GM18858 (cell line): ENCODE measurements at regions not wholly inside any gene's neighbourhood (a gene's known extent, or its start where the extent isn't known, plus 50 kb on each side); places are given as distances from the start of the nearest gene placed in this dataset.

Source experiments
- ATAC-seq: cut with Tn5 transposase; IDR thresholded peaks from one replicate; pipeline ENCODE4 v1.9.1; 2021; ENCODE audit not compliant: unreplicated experiment

DNA sequence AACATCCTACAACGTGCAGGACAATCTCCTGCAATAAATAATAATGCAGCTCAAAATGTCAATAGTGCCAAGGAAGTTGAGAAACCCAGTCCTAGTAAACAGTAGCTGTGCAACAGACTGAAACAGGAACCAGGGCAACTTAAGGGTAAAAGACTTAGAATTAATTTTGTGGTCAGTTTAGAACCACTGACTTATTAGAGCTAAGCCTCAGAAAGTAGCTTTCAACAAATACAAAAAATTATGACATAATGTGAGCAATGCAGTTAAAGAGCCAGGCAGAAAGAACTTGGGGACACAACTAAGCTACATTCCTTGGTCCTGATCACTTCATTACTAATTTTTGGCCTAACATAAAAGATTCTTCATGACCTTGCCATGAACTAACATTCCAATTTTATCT, 195.4 kb downstream of the MACC1 start:
- ATAC-seq: peak; percentile 76

DNA sequence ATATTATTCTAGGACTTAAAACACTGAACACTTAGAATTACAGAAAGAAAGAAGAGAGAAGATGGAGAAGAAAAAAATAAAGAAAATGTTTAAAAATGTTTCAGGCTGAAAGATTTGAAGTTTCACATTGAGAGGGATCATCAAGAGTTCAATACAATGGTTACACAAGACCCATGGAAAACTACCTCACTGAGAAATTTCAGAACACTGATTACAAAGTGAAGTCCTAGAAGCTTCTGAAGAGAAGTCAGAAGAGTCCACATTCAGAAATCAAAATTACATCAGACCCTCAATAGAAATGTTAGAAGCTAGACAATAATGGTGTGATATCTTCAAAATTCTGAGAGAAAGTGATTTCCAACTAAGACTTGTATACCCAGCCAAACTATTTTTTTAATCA, 196.1 kb downstream of the MACC1 start:
- no peak for ATAC-seq

DNA sequence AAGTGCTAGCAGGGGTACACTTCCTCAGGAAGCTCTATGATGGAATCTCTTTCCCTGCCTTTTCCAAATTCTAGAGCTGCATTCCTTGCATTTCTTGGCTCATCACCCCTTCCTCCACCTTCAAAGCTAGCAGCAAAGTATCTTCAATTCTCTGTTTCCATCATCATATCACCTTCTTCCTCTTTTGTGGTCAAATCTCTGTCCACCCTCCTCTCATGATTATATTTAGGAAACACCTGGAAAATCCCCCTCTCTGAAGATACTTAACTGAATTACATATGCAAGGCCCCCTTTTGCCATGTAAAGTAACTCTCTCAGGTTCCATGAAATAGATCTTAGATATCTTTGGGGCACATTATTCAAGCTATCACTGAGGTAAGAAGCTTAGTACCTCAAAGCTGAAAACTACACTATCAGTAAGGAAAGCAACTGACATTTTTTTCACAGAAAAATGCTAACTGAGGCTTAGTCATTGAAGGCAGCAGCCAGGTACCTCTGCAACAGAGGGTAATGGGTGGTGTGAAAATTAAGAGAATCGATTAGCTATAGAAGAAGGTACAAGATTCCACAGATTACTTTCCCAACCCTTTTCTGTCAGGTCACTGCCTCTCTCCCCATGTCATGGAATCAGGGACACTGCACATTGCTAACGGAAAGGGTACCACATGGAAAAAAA, 197.3 kb downstream of the MACC1 start:
- peak; percentile 70 for ATAC-seq

DNA sequence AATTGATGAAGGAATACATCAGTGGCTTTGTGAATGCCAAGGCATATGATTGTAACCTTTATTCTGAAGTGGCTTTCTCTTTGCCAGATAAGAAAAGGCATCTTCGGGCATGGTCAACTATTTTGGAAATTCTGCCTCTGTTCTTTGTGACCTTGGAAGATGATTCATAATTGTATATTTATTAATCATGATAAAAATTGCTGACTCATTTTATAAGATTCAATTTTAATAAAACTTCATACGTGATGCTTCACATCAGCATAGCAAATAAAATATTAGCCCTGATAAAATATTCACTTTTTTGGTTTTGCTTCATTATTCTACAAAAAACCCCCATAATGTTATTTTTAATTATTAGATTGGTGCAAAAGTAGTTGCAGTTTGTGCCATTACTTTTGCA, 200.5 kb downstream of the MACC1 start:
- no peak for ATAC-seq

DNA sequence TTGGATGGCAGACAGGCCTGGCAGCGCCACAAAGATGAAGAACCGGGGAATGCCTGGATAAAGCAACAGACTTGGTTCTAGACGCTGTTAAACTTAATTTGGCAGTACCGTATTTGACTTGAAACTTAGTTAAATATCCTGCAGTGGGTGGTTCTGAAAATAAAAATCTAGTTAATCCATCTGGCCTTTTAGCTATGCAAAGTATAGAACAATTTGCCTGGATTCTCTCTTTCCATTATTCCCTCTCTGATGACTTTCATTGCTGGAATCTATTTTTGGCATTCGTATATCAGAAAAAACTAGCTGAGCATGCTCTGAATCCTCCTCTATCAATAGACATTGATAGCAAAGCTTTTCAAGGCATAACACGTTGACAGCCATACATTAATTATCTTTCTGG, 203.6 kb downstream of the MACC1 start:
- ATAC-seq: no peak

DNA sequence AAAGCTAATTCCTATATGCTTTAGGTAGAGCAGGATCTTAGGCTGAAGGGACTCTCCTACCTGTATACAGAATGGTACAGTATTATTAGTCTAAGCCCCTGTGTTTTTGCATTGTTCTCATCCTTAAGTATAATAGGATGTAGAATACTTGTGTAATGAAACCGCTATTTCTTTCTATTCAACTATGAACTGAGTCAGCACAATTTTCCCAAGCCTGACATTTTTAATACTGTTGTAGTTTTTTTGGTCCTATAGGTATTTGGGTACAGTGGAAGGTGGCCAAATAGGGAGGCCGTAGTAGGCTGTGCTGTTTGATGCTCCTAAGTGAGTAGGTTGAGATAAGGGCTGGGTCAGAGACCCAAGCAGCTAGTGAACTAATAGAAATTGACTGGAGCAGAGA, 205.1 kb downstream of the MACC1 start:
- no peak for ATAC-seq

DNA sequence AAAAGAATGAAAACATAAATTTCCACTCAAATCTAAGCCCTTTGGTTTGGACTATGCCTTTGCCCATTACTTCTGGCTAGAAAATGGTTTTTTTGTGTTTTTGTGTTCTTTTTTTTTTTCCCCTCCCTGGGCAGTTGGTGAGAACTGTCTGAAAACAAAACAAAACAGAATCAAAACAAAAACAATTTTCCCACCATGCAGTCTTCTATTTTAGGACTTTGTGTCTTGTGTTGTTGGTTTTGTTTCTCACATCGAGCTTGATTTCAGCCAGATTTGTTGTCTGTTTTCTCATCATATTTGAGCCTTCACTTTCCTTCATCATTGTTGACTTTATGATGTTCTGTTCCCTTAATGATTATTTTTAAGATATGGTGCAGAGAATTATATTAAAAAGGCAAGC, 206.3 kb downstream of the MACC1 start:
- no peak for ATAC-seq

DNA sequence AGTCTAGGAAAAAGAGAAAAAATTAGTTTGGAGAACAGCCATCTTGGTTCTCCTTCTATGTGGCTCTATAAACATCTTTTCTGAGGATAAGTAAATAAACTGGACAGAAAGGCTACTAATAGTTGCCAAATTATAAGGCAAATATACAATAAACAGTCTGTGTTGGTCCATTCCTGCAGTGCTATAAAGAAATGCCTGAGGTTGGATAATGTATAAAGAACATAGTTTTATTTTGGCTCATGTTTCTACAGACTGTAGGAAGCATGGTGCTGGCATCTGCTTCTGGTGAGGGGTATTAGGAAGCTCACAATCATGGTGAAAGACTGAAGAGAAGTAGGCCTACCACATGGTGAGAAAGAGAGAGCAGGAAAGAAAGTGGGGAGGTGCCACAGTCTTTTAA, 209.7 kb downstream of the MACC1 start:
- ATAC-seq: no peak

DNA sequence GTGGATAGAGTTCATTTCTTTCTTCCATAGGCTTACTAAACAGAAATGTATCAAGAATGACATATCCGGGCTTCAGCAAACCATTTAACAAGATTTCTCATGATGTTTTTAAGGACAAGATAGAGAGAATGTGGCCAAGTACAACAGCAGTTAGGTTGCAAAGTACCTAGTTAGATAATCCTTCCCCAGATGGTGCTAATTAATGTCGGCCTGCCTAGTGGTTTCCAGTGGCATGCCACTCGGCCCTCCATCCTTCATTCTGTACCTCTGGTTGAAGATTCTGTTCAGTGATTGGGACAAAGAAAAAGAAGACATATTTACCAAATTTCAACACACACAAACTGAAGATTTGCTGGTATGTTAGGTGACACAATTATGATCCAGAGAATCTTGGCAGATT, 212.1 kb downstream of the MACC1 start:
- no peak for ATAC-seq

DNA sequence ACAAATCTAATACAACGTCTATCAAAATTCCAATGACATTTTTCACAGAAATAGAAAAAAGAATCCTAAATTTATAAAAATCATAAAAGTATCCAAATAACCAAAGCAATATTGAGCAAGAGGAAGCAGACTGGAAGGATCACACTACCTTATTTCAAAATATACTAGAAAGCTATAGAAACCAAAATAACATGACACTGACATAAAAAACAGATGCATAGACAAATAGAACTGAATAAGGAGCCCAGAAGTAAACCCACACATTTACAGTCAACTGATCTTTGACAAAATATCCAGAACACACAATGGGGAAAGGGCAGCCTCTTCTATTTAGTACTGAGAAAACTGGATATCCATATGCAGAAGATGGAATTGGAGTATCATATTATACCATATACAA, 217.5 kb downstream of the MACC1 start:
- ATAC-seq: no peak

DNA sequence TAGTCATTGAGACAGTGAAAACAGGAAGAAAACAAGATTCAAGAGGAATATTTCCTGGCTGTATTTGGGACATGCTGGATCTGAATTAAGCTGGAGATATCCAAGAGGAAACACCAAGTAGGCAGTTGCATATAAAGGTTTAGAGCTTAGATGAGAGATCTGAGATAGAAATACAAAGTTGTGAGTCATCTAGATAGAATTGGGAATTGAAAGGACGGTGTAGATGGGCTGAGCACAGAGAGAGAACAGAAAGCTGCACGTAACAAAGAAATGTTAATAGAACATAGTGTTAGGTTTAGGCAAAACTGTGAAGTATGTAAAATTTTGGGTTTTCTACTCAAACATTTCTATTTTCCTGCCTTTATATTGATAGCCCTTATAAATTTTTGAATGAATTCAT, 218.5 kb upstream of the TMEM196 start:
- no peak for ATAC-seq

DNA sequence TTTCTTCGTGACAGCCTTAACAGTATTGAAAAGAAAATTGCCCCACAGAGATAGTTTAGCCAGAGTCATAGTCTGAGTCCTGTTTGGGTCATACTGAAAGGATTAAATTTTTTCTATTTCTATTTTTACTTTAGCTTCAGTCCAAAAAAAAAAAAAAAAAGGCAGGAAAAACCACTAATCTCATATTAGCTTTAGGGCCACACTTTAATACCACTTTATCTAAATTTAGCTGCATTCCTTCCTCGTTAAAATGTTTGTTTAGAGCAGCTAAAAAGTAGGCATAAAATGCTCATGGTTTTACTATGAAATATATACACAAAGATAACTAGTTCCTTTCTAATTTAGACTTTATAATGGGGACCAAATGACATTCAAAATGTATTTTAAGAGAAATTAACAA, 216.5 kb upstream of the TMEM196 start:
- ATAC-seq: no peak

DNA sequence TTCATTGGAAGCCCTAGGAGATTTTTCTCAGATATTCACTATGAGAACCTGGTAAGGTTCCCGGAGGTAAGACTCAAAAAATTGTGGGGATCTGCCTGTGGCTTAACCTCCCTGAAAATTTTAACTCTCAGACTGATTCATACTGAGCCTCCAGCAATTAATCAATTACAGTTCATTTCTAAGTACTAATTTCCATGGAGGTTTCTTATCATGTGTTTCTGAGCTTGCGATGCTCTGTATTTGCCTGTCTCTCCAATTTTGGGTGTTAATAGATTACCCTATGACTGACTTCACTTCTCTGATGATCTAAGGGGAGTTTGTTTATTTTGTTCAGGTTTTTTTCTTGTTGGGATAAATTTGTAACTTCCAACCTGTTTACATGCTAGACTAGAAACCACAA, 215.4 kb upstream of the TMEM196 start:
- no peak for ATAC-seq

DNA sequence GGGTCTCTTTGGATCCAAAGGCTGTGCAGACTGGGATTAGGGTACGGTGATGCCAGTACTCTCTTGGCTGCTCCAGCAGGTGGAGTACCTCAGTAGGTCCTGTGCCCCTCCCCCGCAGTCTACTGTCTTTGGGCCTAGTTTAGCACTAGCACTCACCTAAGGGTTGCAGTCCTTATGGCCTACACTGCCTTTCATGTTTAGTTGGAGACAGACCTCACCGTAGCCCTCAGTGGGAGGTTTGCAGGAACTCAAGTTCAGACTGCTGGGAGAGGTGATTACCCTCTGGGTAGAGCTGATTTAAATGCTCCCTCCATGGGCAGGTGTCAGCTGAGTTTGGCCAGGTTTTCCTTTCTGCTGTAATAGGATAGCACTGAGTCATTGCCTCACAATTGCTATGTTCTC, 210.8 kb upstream of the TMEM196 start:
- ATAC-seq: no peak

DNA sequence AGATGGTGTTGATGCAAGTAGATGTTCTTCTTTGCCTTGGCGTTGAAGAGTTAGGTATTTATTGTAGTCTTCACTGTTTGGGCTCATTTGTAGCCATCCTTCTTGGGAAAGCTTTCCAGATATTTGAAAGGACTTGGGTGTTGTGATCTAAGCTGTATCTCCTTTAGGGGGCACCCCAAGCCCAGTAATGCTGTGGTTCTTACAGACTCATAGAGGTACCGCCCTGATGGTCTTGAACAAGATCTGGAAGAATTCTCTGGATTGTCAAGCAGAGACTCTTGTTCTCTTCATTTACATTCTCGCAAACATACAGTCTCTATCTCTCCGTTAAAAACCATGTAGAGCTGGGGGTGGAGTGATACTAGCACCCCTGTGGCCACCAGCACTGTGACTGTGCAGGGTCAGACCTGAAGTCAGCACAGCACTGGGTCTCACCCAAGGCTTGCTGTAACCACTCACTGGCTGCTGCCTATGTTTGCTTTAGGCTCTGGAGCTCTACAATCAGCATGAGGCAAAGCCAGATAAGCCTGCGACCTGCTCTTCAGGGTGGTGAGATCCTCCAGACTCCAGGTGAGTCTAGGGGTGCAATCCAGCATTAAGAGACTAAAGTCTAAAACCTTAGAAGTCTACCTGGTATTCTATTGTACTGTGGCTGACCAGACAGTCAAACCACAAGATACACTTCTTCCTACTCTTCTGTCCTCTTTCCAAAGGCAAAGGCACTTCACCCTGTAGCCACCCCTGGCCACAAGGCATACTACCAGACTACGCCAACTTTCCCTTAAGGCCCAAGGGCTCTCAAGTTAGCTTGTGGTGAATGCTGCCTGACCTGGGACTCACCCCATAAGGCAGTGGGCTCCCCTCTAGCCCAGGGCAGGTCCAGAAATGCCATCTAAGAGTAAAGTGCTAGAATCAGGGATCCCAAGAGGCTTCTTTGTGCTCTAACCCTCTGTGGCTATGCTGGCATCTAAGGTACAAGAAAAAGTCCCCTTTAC, 209.7 kb upstream of the TMEM196 start:
- no peak for ATAC-seq

DNA sequence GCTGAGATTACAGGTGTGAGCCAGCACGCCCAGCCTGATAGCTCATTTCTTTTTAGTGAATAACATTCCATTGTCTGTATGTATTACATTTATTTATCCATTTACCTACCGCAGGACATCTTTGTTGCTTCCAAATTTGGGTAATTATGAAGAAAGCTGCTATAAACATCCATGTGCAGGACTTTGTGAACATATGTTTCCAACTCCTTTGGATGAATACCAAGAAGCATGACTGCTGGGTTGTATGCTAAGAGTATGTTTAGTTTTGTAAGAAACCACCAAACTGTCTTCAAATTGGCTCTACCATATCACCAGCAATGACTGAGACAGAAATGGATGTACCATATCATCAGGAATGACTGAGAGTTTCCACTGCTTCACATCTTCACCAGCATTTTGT, 200.2 kb upstream of the TMEM196 start:
- ATAC-seq: no peak

DNA sequence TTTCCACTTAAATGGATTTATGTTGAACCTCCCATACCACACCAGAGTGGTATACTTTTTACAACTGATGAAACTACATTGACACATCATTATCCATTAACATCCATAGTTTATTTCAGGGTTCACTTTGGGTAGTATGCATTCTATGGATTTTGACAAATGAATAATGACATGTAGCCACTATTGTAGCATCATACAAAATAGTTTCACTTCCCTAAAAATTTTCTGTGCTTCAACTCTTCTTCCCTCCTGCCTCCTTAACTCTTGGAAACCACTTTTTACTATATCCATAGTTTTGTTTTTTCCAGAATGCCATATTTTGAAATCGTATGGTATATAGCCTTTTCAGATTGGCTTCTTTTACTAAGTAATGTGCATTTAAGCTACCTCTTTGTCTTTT, 199.5 kb upstream of the TMEM196 start:
- ATAC-seq: no peak

DNA sequence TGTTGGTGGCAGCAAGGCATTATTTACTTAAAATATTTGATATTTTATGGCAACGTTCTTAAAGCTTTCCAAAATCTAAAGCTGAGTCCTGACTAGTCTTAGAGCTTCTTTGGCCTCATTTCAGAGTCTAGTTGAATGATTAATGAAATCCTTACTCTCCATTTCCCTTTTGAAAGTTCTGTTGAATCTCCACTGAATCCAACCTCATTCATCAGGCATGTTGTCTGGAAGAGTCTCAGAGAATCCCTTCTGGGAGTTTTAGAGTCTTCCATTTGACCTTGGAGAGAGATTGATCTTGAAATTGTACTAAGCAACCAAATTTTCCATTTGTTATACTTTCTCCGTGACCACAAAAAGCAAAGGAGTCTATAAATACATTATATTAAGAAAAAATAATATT, 198.5 kb upstream of the TMEM196 start:
- no peak for ATAC-seq

DNA sequence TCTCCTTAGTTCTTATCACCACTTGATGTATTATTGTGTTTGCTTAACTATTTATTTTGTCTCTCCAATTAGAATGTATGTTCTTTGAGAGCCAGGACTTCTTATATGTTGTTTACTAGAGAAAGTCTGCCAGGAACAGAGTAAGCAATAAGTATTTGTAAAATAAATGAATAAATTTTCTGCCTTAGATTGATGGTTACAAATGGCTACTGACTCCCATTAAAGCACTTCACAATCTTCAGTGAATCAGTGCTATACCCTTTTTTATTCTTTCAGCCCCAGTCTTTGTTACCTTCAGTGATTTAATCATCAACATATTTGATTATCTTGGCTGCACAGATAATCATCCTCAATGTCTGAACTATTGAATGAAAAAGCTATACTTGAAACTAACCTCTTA, 197.1 kb upstream of the TMEM196 start:
- ATAC-seq: no peak

DNA sequence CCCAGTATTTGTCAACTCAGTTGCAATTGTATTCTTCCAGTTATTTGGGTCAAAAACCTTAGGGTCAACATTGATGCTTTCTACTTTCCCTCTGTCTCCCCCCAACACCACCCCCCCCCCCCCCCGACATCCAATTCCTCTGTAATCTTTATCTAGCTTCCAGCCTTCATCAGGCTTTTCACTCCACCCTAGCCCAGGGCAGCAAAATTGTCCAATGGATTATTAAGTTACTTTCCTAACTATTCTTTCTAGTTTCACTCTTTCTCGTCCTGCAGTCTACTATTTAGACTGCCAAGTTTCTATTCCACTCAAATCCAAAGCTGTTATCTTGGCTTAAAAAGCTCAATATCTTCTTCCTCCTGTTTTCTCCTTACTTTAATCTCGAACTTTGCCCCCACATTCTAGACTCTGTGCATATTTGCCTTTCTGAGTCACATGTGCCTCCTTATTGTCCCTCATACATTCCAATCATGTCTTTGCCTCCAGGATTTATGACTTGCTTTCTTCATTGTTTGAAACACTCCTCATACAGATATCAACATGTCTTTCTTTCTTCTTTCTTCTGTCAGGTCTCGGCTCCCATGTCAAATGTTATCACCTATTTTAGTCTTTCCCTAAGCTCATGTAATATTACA, 196.6 kb upstream of the TMEM196 start:
- no peak for ATAC-seq

DNA sequence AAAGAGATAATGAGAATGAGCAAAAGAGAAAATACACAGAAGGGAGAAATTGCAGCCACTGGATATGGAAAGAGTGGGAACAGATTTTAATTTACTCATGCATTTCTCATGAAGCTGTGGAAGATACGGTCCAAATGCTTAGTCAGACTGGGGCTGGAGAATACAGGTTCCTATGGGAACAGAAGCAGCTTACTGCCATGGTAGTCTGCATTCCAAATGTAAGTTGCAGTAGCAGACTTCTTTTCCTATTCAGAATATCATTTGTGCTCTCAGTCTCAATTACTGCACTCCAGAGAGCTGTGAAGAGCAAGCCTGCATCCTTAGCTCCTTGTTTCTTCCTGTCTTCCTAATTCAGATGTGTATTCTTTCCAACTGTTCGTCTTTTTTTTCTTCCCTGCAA, 190.8 kb upstream of the TMEM196 start:
- ATAC-seq: no peak

DNA sequence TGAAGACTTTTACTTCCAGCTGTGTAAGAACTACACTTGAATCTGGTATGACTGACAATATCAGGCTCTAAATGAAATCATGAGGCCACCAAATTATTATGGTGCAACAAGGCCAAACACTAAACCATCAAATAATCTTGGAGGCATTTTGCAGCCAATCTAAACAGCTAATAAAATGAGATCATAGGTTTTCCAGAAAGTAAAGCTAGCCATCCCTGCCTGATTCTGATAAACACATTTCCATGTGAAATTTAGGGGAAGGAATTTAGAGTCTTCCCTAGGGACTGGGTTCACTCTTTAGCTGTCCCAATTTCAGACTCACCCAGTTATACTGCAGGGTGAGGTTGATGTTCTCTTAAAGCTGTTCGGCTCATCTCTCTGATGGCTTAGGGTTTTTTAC, 190.3 kb upstream of the TMEM196 start:
- ATAC-seq: no peak
